Endothelial cell of umbilical vein (primary cell): ENCODE measurements at regions not wholly inside any gene's neighbourhood (a gene's known extent, or its start where the extent isn't known, plus 50 kb on each side); places are given as distances from the start of the nearest gene placed in this dataset.

Source experiments
- BruUV-seq: library from RNA; stranded (reverse); fragments of 400-500 nt; replicated peaks from 2 replicates; lab custom pipeline; 2021; lab: Mats Ljungman, UMichigan
- CTCF ChIA-PET: fragments of 300-600, 350-600 bp; sonication (Branson Sonifier 250); formaldehyde crosslinking; loops from one replicate; lab custom pipeline; 2021; ENCODE audit warnings: antibody characterized with exemption, inconsistent platforms; lab: Charles Lee
- POLR2A ChIA-PET: fragments of 300-600, 350-600 bp; sonication (Branson Sonifier 250); formaldehyde crosslinking; loops from one replicate; lab custom pipeline; 2021; ENCODE audit warnings: antibody characterized with exemption, inconsistent platforms; lab: Charles Lee
- DNase-seq: peaks from one replicate; pipeline ENCODE4 v3.0.0-alpha.2; 2011; ENCODE audit warnings: low read depth, low spot score
- FAIRE-seq: peaks from 2 replicates; lab custom pipeline; 2011; peaks lifted over from hg19 to GRCh38; lab: Jason Lieb, UNC
- H2AFZ ChIP-seq: 2 replicates; pipeline ENCODE4 v1.6.0; 2012; ENCODE audit warnings: low read depth, low read length, control low read depth, inconsistent platforms
- H3K27ac ChIP-seq: 2 replicates; pipeline ENCODE4 v1.5.1; 2011; ENCODE audit warnings: low read depth, mild to moderate bottlenecking, control low read depth, low read length, moderate library complexity; ENCODE audit not compliant: insufficient read depth
- H3K27me3 ChIP-seq, 2 experiments: 2 replicates each; pipeline versions ENCODE4 v1.6.0 to v1.6.1; 2011; ENCODE audit warnings: low read length in 2 of 2, mixed read lengths in 1 of 2; ENCODE audit not compliant: control insufficient read depth in 2 of 2, insufficient read depth in 2 of 2
- H3K36me3 ChIP-seq, 2 experiments: 2 replicates in 1 of 2; 3 replicates in 1 of 2; pipeline ENCODE4 v1.5.1; 2011; ENCODE audit warnings: low read length in 2 of 2, mild to moderate bottlenecking in 1 of 2, moderate library complexity in 1 of 2; ENCODE audit not compliant: control insufficient read depth in 2 of 2, insufficient read depth in 2 of 2; ENCODE audit errors: extremely low read depth in 1 of 2
- H3K4me1 ChIP-seq: 3 replicates; pipeline ENCODE4 v1.5.1; 2011; ENCODE audit warnings: mild to moderate bottlenecking, low read length; ENCODE audit not compliant: control insufficient read depth, insufficient read depth; ENCODE audit errors: extremely low read depth
- H3K4me2 ChIP-seq: 2 replicates; pipeline ENCODE4 v1.6.1; 2011; ENCODE audit warnings: low read length, control low read depth, mixed read lengths; ENCODE audit not compliant: insufficient read depth
- H3K4me3 ChIP-seq, 3 experiments: fragments of 200-600 bp in 1 of 3; sonication (generic), shearing (Covaris generic) in 1 of 3; replicated peaks in 1 of 3; 2 replicates each; pipeline ENCODE4 v1.5.1; 2011 to 2016; ENCODE audit warnings: control low read depth in 3 of 3, low read length in 3 of 3, mild to moderate bottlenecking in 2 of 3, inconsistent platforms in 1 of 3, low read depth in 1 of 3, moderate library complexity in 1 of 3; ENCODE audit not compliant: insufficient read depth in 1 of 3
- H3K79me2 ChIP-seq: 2 replicates; pipeline ENCODE4 v1.6.0; 2012; ENCODE audit warnings: low read length, inconsistent platforms; ENCODE audit not compliant: control insufficient read depth, insufficient read depth
- H3K9ac ChIP-seq: replicated peaks from 2 replicates; pipeline ENCODE3; 2011; ENCODE audit warnings: low read length, control low read depth; ENCODE audit not compliant: insufficient read depth; ENCODE audit errors: extremely low read depth
- H3K9me1 ChIP-seq: replicated peaks from 3 replicates; pipeline ENCODE4 v1.6.0; 2011; ENCODE audit warnings: mild to moderate bottlenecking, low read length; ENCODE audit not compliant: control insufficient read depth, insufficient read depth; ENCODE audit errors: extremely low read depth
- H3K9me3 ChIP-seq: replicated peaks from 2 replicates; pipeline ENCODE4 v1.5.1; 2012; ENCODE audit warnings: low read length, inconsistent platforms; ENCODE audit not compliant: control insufficient read depth, insufficient read depth
- H4K20me1 ChIP-seq: replicated peaks from 2 replicates; pipeline ENCODE3; 2011; ENCODE audit warnings: mild to moderate bottlenecking, low read length; ENCODE audit not compliant: control insufficient read depth, insufficient read depth; ENCODE audit errors: extremely low read depth
- EZH2 ChIP-seq: IDR thresholded peaks from 2 replicates; pipeline ENCODE4 v1.6.1; 2012; ENCODE audit warnings: borderline replicate concordance, low read depth, mild to moderate bottlenecking, moderate library complexity, low read length, inconsistent platforms; ENCODE audit not compliant: severe bottlenecking
- FOS ChIP-seq: IDR thresholded peaks from 2 replicates; pipeline ENCODE4 v1.6.1; 2011; ENCODE audit warnings: mild to moderate bottlenecking, low read length, moderate library complexity, borderline replicate concordance; ENCODE audit not compliant: insufficient read depth
- GATA2 ChIP-seq: IDR thresholded peaks from 2 replicates; pipeline ENCODE4 v1.7.0; 2011; ENCODE audit warnings: low read depth, mild to moderate bottlenecking, moderate library complexity, mixed read lengths, low read length; ENCODE audit not compliant: insufficient read length, insufficient read depth
- JUN ChIP-seq: IDR thresholded peaks from 2 replicates; pipeline ENCODE4 v1.6.1; 2011; ENCODE audit warnings: borderline replicate concordance, low read depth; ENCODE audit not compliant: insufficient read length, insufficient read depth
- MYC ChIP-seq: IDR thresholded peaks from one replicate; pipeline ENCODE4 v1.6.1; 2011; ENCODE audit warnings: mild to moderate bottlenecking, low read depth, low read length
- POLR2A ChIP-seq: IDR thresholded peaks from 2 replicates; pipeline ENCODE4 v1.6.1; 2012; ENCODE audit warnings: low read depth, mild to moderate bottlenecking, control low read depth, low read length
- POLR2AphosphoS5 ChIP-seq: IDR thresholded peaks from 2 replicates; pipeline ENCODE4 v1.6.1; 2012; ENCODE audit warnings: low read depth, mild to moderate bottlenecking, control low read depth, low read length, moderate library complexity; ENCODE audit not compliant: insufficient read depth
- dilution Hi-C: fragments of 300-500 bp; cut with MboI; formaldehyde crosslinking; loops from one replicate; pipeline ENCODE4 v1.15.0; 2019; ENCODE audit warnings: low sequenced_read_pairs; ENCODE audit not compliant: extremely low pct_ligation_motif_present
- intact Hi-C: fragments of 100-400 bp; cut with micrococcal nuclease; formaldehyde crosslinking; loops from one replicate; pipeline ENCODE4 v1.10.0; 2022
- TF ChIP-seq, protein P1 (sequence below): IDR thresholded peaks from 2 replicates; pipeline ENCODE4 v1.6.1; 2011; ENCODE audit not compliant: insufficient read depth, insufficient read length
- TF ChIP-seq, protein P2 (sequence below), 2 donors: IDR thresholded peaks; 1 replicate in 1 of 2; 2 replicates in 1 of 2; pipeline ENCODE4 v1.5.1; 2011; ENCODE audit warnings: low read length in 2 of 2, mild to moderate bottlenecking in 2 of 2, moderate library complexity in 2 of 2, control low read depth in 1 of 2, inconsistent platforms in 1 of 2, low read depth in 1 of 2; ENCODE audit not compliant: insufficient read depth in 1 of 2; ENCODE audit errors: extremely low read depth in 1 of 2

DNA sequence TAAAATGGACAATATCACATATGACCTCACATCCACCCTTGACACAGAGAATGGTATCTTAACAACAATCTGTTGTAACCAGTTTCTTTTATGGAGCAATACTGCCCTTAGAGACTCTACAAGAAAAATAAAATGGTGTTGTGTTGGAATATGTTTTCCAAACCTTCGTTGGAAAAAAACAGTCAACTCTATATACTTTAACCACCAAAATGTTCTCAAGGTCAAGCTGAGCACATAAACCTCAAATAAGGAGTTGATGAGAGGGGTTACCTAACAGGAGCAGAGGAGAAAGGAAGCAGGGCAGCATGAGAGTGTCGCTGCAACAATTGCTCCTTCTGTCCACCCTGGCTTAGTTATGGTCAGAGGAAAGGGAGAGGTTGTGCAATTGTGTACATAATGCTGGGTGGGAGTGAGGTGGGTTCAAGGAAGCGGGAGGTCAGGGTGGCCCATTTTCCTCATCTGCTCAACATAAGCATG lies 179.2 kb upstream of the BMP4 start:
- TF ChIP-seq FOS = no peak
- TF ChIP-seq POLR2AphosphoS5 = no peak
- TF ChIP-seq JUN = no peak
- TF ChIP-seq POLR2A = no peak
- no peak for TF ChIP-seq EZH2
- TF ChIP-seq GATA2 = no peak
- TF ChIP-seq MYC = no peak
- TF ChIP-seq, protein P1, sequence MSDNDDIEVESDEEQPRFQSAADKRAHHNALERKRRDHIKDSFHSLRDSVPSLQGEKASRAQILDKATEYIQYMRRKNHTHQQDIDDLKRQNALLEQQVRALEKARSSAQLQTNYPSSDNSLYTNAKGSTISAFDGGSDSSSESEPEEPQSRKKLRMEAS = no peak
- TF ChIP-seq, protein P2, sequence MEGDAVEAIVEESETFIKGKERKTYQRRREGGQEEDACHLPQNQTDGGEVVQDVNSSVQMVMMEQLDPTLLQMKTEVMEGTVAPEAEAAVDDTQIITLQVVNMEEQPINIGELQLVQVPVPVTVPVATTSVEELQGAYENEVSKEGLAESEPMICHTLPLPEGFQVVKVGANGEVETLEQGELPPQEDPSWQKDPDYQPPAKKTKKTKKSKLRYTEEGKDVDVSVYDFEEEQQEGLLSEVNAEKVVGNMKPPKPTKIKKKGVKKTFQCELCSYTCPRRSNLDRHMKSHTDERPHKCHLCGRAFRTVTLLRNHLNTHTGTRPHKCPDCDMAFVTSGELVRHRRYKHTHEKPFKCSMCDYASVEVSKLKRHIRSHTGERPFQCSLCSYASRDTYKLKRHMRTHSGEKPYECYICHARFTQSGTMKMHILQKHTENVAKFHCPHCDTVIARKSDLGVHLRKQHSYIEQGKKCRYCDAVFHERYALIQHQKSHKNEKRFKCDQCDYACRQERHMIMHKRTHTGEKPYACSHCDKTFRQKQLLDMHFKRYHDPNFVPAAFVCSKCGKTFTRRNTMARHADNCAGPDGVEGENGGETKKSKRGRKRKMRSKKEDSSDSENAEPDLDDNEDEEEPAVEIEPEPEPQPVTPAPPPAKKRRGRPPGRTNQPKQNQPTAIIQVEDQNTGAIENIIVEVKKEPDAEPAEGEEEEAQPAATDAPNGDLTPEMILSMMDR (IDR thresholded peaks at IDR 0.05; ENCODE audit: extremely low read depth in 1 of 2, insufficient read depth in 1 of 2, low read depth in 1 of 2, low read length in 2 of 2) = no peak
- DNase-seq (no peak), FAIRE-seq (no peak)
- Histone ChIP-seq H3K36me3 (no peaks in the 10 kb centered on the region), H3K9me3 (no peaks in the 10 kb centered on the region), H3K4me1 (no peaks in the 10 kb centered on the region), H4K20me1 (no peaks in the 10 kb centered on the region), H3K9me1 (no peaks in the 10 kb centered on the region), H3K27me3 (no peaks in the 10 kb centered on the region), H3K79me2 (no peaks in the 10 kb centered on the region), H3K27ac (no peak overlapping the region), H2AFZ (no peak overlapping the region), H3K4me3 (no peak overlapping the region), H3K9ac (no peak overlapping the region), H3K4me2 (no peak overlapping the region)
- dilution Hi-C loops (no loop called here), intact Hi-C loops (no loop called here)
- BruUV-seq = no TSS peak
- POLR2A ChIA-PET = no interaction called here
- CTCF ChIA-PET = no interaction called here
